HG02973 (cell line): ENCODE measurements at regions not wholly inside any gene's neighbourhood (a gene's known extent, or its start where the extent isn't known, plus 50 kb on each side); places are given as distances from the start of the nearest gene placed in this dataset.
"Not testable (repeated sequence)": the region's sequence is repeated elsewhere in the genome, so short reads cannot be mapped to it uniquely, and the experiment has no call there.

Experiments
- ATAC-seq: cut with Tn5 transposase; IDR thresholded peaks from one replicate; pipeline ENCODE4 v1.9.1; 2021; ENCODE audit warnings: moderate library complexity; ENCODE audit not compliant: unreplicated experiment

- no peak for ATAC-seq
Measured at GRCh38 chr13:90912247-90912646, 435.2 kb upstream of the MIR17HG start.

- no peak for ATAC-seq
Measured at GRCh38 chr13:90918536-90918935, 429.0 kb upstream of the MIR17HG start.

- no peak for ATAC-seq
Measured at GRCh38 chr13:90919153-90919552, 428.3 kb upstream of the MIR17HG start.

- ATAC-seq = no peak
Measured at GRCh38 chr13:90926459-90926858, 421.0 kb upstream of the MIR17HG start.

GRCh38 chr13:90928109-90928508, 419.4 kb upstream of the MIR17HG start:
- ATAC-seq = no peak

- ATAC-seq = no peak
Measured at GRCh38 chr13:90933097-90933826, 414.2 kb upstream of the MIR17HG start.

- no peak for ATAC-seq
Measured at GRCh38 chr13:90934741-90935140, 412.7 kb upstream of the MIR17HG start.

GRCh38 chr13:90938848-90939247, 408.6 kb upstream of the MIR17HG start:
- no peak for ATAC-seq

- no peak for ATAC-seq
Measured at GRCh38 chr13:90943946-90944345, 403.5 kb upstream of the MIR17HG start.

- not testable (repeated sequence) for ATAC-seq
Measured at GRCh38 chr13:90945146-90945545, 402.3 kb upstream of the MIR17HG start.

- not testable (repeated sequence) for ATAC-seq
Measured at GRCh38 chr13:90946125-90946524, 401.4 kb upstream of the MIR17HG start.

GRCh38 chr13:90947976-90948375, 399.5 kb upstream of the MIR17HG start:
- ATAC-seq = no peak

GRCh38 chr13:90950160-90950559, 397.3 kb upstream of the MIR17HG start:
- ATAC-seq = no peak

GRCh38 chr13:90951663-90952062, 395.8 kb upstream of the MIR17HG start:
- no peak for ATAC-seq

GRCh38 chr13:90952326-90952725, 395.2 kb upstream of the MIR17HG start:
- no peak for ATAC-seq

- ATAC-seq = no peak
Measured at GRCh38 chr13:90954605-90955195, 392.8 kb upstream of the MIR17HG start.

GRCh38 chr13:90956031-90956430, 391.5 kb upstream of the MIR17HG start:
- ATAC-seq = no peak

GRCh38 chr13:90958866-90959265, 388.6 kb upstream of the MIR17HG start:
- no peak for ATAC-seq

- no peak for ATAC-seq
Measured at GRCh38 chr13:90968166-90968904, 379.2 kb upstream of the MIR17HG start.

- ATAC-seq = no peak
Measured at GRCh38 chr13:90974249-90974975, 373.1 kb upstream of the MIR17HG start.

GRCh38 chr13:90979059-90979458, 368.4 kb upstream of the MIR17HG start:
- no peak for ATAC-seq
